Neural cell (in vitro differentiated cells): ENCODE measurements at regions not wholly inside any gene's neighbourhood (a gene's known extent, or its start where the extent isn't known, plus 50 kb on each side); places are given as distances from the start of the nearest gene placed in this dataset.

ENCODE experiments used
- H2AFZ ChIP-seq: fragments of 200-600, 300-800 bp; sonication (generic), shearing (Covaris generic); 2 replicates; pipeline ENCODE4 v1.6.0; 2014; ENCODE audit warnings: low read depth, mild to moderate bottlenecking, antibody characterized with exemption, low read length, moderate library complexity
- H3F3A ChIP-seq: fragments of 200-600 bp; shearing (Covaris generic); 2 replicates; pipeline ENCODE4 v1.6.1; 2016; ENCODE audit warnings: mild to moderate bottlenecking, moderate library complexity, mixed read lengths, antibody characterized with exemption, low read length; ENCODE audit not compliant: insufficient read depth, poor library complexity, severe bottlenecking
- H3K27ac ChIP-seq: fragments of 200-600, 300-800 bp; sonication (generic), shearing (Covaris generic); 2 replicates; pipeline ENCODE4 v1.5.1; 2014; ENCODE audit warnings: mild to moderate bottlenecking, low read length, moderate library complexity
- H3K27me3 ChIP-seq: fragments of 300-800, 200-600 bp; sonication (generic), shearing (Covaris generic); 2 replicates; pipeline ENCODE4 v1.6.0; 2014; ENCODE audit warnings: mild to moderate bottlenecking, low read depth, low read length, moderate library complexity; ENCODE audit not compliant: insufficient read depth
- H3K36me3 ChIP-seq: fragments of 300-800, 200-600 bp; sonication (generic), shearing (Covaris generic); 2 replicates; pipeline ENCODE4 v1.5.1; 2014; ENCODE audit warnings: mild to moderate bottlenecking, antibody characterized with exemption, low read length, moderate library complexity; ENCODE audit not compliant: insufficient read depth
- H3K4me2 ChIP-seq: fragments of 300-800, 200-600 bp; sonication (generic), shearing (Covaris generic); 2 replicates; pipeline ENCODE4 v1.6.0; 2014; ENCODE audit warnings: mild to moderate bottlenecking, low read length
- H3K4me3 ChIP-seq: fragments of 300-800, 200-600 bp; sonication (generic), shearing (Covaris generic); 2 replicates; pipeline ENCODE4 v1.5.1; 2014; ENCODE audit warnings: mild to moderate bottlenecking, low read length, moderate library complexity
- H3K79me2 ChIP-seq: fragments of 200-600 bp; shearing (Covaris generic); replicated peaks from 2 replicates; pipeline ENCODE4 v1.6.0; 2014; ENCODE audit warnings: mild to moderate bottlenecking, low read length, moderate library complexity; ENCODE audit not compliant: insufficient read depth
- H3K9ac ChIP-seq: fragments of 300-800, 200-600 bp; sonication (generic), shearing (Covaris generic); 2 replicates; pipeline ENCODE4 v1.6.1; 2016; ENCODE audit warnings: mild to moderate bottlenecking, low read length, mixed read lengths
- H3K9me2 ChIP-seq: fragments of 200-600 bp; shearing (Covaris generic); 2 replicates; pipeline ENCODE4 v1.6.1; 2016; ENCODE audit warnings: mild to moderate bottlenecking, low read length, mixed read lengths; ENCODE audit not compliant: insufficient read depth
- H3K9me3 ChIP-seq: fragments of 200-600, 300-800 bp; sonication (generic), shearing (Covaris generic); 2 replicates; pipeline ENCODE4 v1.6.1; 2016; ENCODE audit warnings: mild to moderate bottlenecking, mixed run types, low read length, moderate library complexity, mixed read lengths
- H4K20me1 ChIP-seq: fragments of 200-600 bp; shearing (Covaris generic); 2 replicates; pipeline ENCODE4 v1.6.1; 2016; ENCODE audit warnings: mild to moderate bottlenecking, mixed run types; ENCODE audit not compliant: insufficient read depth
- EP300 ChIP-seq: fragments of 450-650 bp; conservative IDR thresholded peaks from 2 replicates; pipeline ENCODE4 v1.6.1; 2014; ENCODE audit warnings: antibody characterized with exemption, mild to moderate bottlenecking, moderate library complexity; ENCODE audit not compliant: poor library complexity, severe bottlenecking
- EZH2 ChIP-seq: fragments of 200-600, 300-800 bp; shearing (Covaris generic), sonication (generic); IDR thresholded peaks from 2 replicates; pipeline ENCODE4 v1.6.1; 2014; ENCODE audit warnings: antibody characterized with exemption, low read length, borderline replicate concordance, mild to moderate bottlenecking; ENCODE audit not compliant: insufficient read depth, poor library complexity, severe bottlenecking
- MXI1 ChIP-seq: fragments of 450-650 bp; conservative IDR thresholded peaks from 2 replicates; pipeline ENCODE4 v1.6.1; 2014; ENCODE audit warnings: antibody characterized with exemption, mild to moderate bottlenecking; ENCODE audit not compliant: poor library complexity, severe bottlenecking
- POLR2AphosphoS5 ChIP-seq: IDR thresholded peaks from 2 replicates; pipeline ENCODE4 v1.6.1; 2012
- RAD21 ChIP-seq: fragments of 450-650 bp; conservative IDR thresholded peaks from 2 replicates; pipeline ENCODE4 v1.6.1; 2014; ENCODE audit warnings: antibody characterized with exemption, mild to moderate bottlenecking, moderate library complexity
- REST ChIP-seq: IDR thresholded peaks from 2 replicates; pipeline ENCODE4 v1.6.1; 2012; ENCODE audit warnings: borderline replicate concordance
- SMC3 ChIP-seq: fragments of 450-650 bp; conservative IDR thresholded peaks from 2 replicates; pipeline ENCODE4 v1.6.1; 2014; ENCODE audit warnings: antibody characterized with exemption, mild to moderate bottlenecking, moderate library complexity; ENCODE audit not compliant: poor library complexity
- TAF1 ChIP-seq: IDR thresholded peaks from 2 replicates; pipeline ENCODE4 v1.6.1; 2012; ENCODE audit warnings: low read depth
- TF ChIP-seq, protein P1 (sequence below): fragments of 450-650 bp; IDR thresholded peaks from 2 replicates; pipeline ENCODE4 v1.5.1; 2014; ENCODE audit warnings: antibody characterized with exemption, mild to moderate bottlenecking, moderate library complexity; ENCODE audit not compliant: poor library complexity, severe bottlenecking

- Histone ChIP-seq H3F3A (no peaks in the 10 kb centered on the region), H3K79me2 (no peaks in the 10 kb centered on the region), H2AFZ (no peak overlapping the region), H4K20me1 (no peaks in the 10 kb centered on the region), H3K4me3 (no peak overlapping the region), H3K36me3 (no peaks in the 10 kb centered on the region), H3K9ac (no peak overlapping the region), H3K9me2 (no peaks in the 10 kb centered on the region), H3K27me3 (no peaks in the 10 kb centered on the region), H3K9me3 (peaks cover 6% of the 10 kb centered on the region), H3K4me2 (no peak overlapping the region), H3K27ac (no peak overlapping the region)
- TF ChIP-seq MXI1 (no peak), EP300 (no peak), RAD21 (no peak), POLR2AphosphoS5 (no peak)
These were observed 335.4 kb upstream of the PFKP start for GRCh38 chr10:2731940-2732339.

DNA sequence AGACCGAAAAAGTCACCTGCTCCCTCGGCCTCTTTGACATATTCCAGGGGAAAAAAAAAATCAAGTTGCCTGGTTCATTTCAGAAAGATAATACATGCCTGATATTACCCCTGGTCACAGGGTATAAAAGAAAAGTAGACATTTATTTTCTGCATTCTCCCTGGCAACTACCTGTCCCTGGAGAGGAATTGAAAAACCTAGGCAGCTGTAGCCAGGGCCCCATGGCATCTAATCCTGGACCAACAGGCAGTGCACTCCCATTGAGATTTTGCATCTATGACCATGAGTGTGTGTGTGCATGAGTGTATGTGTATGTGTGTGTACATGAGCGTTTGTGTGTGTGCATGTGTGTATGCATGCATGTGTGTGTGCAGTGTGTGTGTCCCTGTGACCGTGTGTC lies 338.2 kb upstream of the PFKP start:
- H4K20me1 ChIP-seq = no peaks in the 10 kb centered on the region
- no peak overlapping the region for H3K9ac ChIP-seq
- H3K4me2 ChIP-seq = no peak overlapping the region
- peaks cover 6% of the 10 kb centered on the region for H3K9me3 ChIP-seq
- H3F3A ChIP-seq = no peaks in the 10 kb centered on the region
- no peak overlapping the region for H3K27ac ChIP-seq
- H3K36me3 ChIP-seq = no peaks in the 10 kb centered on the region
- no peaks in the 10 kb centered on the region for H3K9me2 ChIP-seq
- no peaks in the 10 kb centered on the region for H3K27me3 ChIP-seq
- H2AFZ ChIP-seq = no peak overlapping the region
- H3K4me3 ChIP-seq = no peak overlapping the region
- TF ChIP-seq RAD21 (no peak), REST (no peak), MXI1 (no peak), POLR2AphosphoS5 (no peak), EZH2 (no peak), TAF1 (no peak), EP300 (no peak), SMC3 (no peak)
- TF ChIP-seq, protein P1, sequence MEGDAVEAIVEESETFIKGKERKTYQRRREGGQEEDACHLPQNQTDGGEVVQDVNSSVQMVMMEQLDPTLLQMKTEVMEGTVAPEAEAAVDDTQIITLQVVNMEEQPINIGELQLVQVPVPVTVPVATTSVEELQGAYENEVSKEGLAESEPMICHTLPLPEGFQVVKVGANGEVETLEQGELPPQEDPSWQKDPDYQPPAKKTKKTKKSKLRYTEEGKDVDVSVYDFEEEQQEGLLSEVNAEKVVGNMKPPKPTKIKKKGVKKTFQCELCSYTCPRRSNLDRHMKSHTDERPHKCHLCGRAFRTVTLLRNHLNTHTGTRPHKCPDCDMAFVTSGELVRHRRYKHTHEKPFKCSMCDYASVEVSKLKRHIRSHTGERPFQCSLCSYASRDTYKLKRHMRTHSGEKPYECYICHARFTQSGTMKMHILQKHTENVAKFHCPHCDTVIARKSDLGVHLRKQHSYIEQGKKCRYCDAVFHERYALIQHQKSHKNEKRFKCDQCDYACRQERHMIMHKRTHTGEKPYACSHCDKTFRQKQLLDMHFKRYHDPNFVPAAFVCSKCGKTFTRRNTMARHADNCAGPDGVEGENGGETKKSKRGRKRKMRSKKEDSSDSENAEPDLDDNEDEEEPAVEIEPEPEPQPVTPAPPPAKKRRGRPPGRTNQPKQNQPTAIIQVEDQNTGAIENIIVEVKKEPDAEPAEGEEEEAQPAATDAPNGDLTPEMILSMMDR = no peak
- no peaks in the 10 kb centered on the region for H3K79me2 ChIP-seq

DNA sequence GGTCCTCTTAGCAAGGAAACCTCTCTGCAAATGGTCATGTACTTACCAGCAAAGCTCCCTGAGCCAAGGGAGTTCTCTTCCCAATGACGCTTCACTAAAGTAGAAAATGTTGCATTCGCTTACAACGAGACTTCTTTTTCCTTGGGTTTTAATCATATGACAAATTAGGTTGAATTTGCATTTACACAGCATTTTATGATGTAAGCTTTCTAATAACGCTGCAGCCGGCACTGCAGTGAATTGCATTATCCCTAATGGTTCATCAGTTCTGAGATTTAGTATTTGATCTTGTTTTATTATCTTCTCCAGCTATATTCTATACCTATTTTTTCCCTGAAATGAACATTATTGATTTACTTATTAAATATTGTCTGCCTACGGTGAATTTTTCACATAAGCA lies 339.3 kb upstream of the PFKP start:
- Histone ChIP-seq H3K4me3 (no peak overlapping the region), H2AFZ (no peak overlapping the region), H3K79me2 (no peaks in the 10 kb centered on the region), H3K27me3 (no peaks in the 10 kb centered on the region), H3K9me2 (no peaks in the 10 kb centered on the region), H3K36me3 (no peaks in the 10 kb centered on the region), H3K9me3 (peaks cover 6% of the 10 kb centered on the region), H3K4me2 (no peak overlapping the region), H4K20me1 (no peaks in the 10 kb centered on the region), H3F3A (no peaks in the 10 kb centered on the region), H3K9ac (no peak overlapping the region), H3K27ac (no peak overlapping the region)
- TF ChIP-seq EP300 (no peak), SMC3 (no peak), RAD21 (no peak), MXI1 (no peak), POLR2AphosphoS5 (no peak), REST (no peak), TAF1 (no peak), EZH2 (no peak)
- TF ChIP-seq, protein P1 = no peak
